ENCODE measurements at regions not wholly inside any gene's neighbourhood (a gene's known extent, or its start where the extent isn't known, plus 50 kb on each side); places are given as distances from the start of the nearest gene placed in this dataset.

- TF ChIP-seq POLR2A (IDR thresholded peaks at IDR 0.05; ENCODE audit: extremely low read depth, insufficient read length) (no peak), MYC (IDR thresholded peaks at IDR 0.05; ENCODE audit: low read depth, low read length) (no peak), CTCF (IDR thresholded peaks at IDR 0.05; ENCODE audit: low read depth, low read length) (no peak), MAX (IDR thresholded peaks at IDR 0.05; ENCODE audit: low read depth, low read length) (no peak)
- DNase-seq (ENCODE audit: low read depth), result no peak
- H3K4me3 ChIP-seq (ENCODE audit: low read depth, low read length), result no peak overlapping the region
Measured at GRCh38 chr4:121448231-121448630, 67.4 kb upstream of the QRFPR start.

GRCh38 chr4:121439669-121440068 lies 58.9 kb upstream of the QRFPR start:
- no peak overlapping the region for H3K4me3 ChIP-seq (ENCODE audit: low read depth, low read length)
- TF ChIP-seq MYC (IDR thresholded peaks at IDR 0.05; ENCODE audit: low read depth, low read length) (no peak), MAX (IDR thresholded peaks at IDR 0.05; ENCODE audit: low read depth, low read length) (no peak), CTCF (IDR thresholded peaks at IDR 0.05; ENCODE audit: low read depth, low read length) (no peak), POLR2A (IDR thresholded peaks at IDR 0.05; ENCODE audit: extremely low read depth, insufficient read length) (no peak)
- no peak for DNase-seq (ENCODE audit: low read depth)

All from NB4 (cell line).